ENCODE measurements at regions not wholly inside any gene's neighbourhood (a gene's known extent, or its start where the extent isn't known, plus 50 kb on each side); places are given as distances from the start of the nearest gene placed in this dataset.

DNA sequence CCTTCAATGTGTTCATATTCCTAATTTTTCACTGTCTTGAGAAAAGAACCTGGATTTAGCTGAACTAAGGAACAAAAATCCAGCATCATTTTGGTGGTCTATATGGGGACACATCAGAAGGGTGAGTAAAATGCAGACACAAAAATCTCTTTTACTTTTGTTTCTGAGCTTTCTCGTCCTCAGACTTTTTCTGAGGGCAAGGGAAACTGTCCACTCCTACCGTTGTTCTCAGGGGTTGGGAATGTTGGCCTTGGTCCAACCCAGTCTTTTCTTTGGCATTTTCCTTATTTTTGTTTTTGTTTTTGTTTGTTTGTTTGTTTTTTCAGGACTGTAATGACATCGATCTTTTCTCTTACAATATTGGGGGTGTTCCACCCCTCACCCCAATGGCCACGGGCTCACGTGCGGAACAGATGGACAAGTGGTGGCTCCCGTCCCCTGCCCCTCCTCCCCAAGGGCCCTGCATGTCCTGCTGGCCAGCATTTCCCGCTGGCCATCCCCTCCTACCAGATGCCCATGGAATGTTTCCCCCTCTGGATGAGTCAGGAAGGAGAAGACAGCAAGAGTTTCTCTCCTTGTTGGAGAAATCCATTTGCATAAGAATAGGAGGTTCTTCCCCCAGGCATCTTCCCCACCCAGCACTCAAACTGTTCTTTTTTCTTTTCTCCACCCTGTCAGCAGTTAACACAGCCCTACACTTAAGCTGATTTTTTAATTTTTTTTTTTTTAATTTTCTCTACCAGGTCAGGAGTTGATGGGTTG lies 305.4 kb upstream of the NDST4 start:
- no peak for DNase-seq

DNA sequence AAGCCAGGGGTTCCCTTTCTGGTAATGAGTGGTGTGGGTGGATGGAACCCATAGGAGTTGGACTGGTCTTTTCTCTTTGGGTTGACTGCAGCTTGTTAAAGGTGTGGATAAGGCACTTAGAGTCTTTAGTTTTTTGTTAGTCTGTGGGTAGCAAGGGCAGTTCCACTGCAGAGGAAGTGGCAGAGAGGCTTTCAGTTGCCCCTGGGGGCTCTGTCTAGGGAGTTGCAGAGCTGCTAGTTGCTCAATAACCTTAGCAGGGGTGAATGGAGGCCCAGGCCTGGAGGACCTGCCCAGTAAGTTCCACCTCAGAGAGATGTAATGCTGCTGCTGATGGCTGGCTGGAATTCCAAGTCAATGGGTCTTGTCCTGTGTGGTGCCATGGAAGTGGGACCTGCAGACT lies 282.6 kb upstream of the NDST4 start:
- no peak for DNase-seq

DNA sequence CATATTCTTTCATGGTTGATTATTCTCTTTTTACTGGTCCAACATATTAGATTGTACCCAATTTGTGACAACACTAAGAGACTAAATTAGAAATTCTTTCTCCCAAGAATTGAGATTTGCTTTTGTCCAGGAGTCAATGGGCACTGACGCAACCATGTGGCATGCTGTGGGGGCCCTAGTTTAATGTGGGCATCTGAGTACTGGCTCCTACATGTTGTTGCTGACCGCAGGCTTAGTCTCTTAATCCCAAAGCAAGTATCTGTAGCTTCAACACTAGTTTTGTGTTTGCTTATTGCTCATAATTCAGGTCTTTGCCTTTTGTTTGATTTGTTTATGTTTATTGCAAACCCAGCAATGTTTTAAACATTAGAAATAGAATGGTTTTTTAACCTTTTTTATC lies 263.4 kb upstream of the NDST4 start:
- no peak for DNase-seq

DNA sequence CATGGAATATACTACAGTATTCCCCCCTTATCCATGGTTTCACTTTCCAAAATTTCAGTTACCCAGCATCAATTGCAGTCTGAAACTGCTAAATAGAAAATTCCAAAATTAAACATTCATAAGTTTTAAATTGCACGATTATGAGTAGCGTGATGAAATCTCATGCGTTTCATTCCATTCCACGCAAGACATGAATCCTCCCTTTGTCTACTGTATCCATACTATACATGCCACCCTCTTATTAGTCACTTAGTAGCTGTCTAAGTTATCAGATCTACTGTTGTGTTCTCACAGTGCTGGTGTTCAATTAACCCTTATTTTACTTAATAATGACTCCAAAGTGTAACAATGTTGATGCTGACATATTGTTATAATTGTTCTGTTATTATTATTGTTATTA lies 261.2 kb upstream of the NDST4 start:
- DNase-seq = no peak

DNA sequence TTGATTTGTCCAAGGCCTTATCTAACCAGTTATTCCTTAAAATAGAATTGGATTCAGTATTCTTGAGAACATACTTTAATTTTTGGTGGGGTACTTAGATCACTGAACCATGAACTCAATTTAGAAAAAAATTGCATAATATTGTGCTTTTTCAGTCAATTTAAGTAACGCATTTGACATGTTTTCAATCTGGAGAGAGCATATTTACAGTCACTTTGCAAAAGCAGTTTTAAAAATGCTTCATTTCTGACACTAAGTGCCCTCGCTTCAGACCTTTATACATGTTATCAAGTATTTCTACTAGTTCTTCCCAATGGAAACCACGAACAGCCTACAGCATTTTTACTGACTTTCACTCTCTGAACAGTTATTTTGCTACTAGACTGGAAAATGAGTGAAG lies 257.1 kb upstream of the NDST4 start:
- DNase-seq = no peak

DNA sequence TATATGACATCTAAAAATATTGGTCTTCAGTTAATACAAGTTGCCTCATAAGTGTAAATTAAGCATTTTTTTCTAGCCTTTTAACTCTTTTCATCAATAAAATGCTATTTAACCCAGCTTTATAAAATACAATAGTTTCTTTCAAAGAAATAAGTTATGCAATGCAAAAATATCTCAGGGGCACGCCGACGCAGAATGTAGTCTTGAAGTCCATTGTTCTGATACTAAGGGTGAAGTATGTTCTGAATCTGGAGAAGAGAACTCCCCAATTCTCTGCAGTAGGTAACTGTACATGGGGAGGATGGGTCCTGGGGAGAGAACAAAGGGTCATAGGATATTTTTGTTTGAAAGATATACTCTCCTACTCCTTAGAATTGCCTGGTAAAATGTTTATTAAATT lies 256.6 kb upstream of the NDST4 start:
- no peak for DNase-seq

DNA sequence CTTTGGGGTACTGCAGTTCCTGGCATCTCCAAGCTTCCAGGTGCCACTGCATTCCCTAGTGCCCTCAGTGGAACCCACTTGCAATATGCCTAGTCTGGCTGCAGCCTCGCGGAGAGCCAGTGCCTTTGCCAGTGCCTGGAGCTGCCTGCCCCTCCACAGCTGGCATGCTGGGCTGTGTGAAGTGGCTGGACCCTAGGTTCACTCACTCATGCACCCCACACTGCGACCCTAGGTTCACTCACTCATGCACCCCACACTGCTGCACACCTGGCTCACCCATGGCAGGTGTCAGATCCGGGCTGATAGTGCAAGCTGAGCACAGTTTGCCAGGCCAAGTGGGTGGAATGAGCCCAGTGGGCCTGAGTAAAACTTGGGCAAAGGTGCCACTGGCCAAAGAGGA lies 253.0 kb upstream of the NDST4 start:
- DNase-seq = no peak

DNA sequence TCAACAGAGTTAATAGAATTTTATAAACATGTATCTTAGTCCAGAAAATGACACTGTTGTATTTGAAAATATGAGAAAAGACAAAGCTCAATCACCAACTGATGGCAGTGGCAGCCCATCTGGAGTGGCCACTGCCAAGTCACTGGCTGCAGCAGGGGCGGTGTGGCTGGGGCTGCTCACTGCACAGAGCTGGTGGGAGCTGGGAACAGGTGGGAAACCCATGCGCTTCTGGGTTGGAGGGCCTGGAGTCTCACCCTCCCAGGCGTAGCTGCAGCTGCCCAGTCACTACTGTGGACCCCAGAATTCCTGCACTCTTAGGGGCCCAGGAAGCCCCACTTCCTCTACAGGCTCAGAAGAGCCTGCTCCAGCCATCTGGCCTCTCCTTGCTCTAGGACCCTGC lies 251.8 kb upstream of the NDST4 start:
- DNase-seq = no peak

DNA sequence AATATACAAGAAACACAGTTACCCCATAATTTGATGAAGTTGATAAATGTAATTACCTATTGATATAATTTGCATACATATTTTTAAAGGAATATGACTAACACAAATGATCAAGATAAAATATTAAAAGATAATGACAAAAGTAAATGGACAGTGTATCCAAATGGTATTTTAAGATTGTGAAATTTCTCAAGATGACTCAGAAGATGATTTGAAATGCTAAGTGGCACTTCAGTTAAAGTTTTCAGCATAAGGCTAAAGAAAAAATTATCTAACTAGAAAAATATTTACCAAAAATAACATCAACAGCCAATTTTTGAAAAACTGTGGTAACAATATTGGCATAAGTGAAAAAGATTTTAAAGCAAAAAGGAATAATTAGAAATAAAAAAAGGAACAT lies 248.4 kb upstream of the NDST4 start:
- DNase-seq = no peak

DNA sequence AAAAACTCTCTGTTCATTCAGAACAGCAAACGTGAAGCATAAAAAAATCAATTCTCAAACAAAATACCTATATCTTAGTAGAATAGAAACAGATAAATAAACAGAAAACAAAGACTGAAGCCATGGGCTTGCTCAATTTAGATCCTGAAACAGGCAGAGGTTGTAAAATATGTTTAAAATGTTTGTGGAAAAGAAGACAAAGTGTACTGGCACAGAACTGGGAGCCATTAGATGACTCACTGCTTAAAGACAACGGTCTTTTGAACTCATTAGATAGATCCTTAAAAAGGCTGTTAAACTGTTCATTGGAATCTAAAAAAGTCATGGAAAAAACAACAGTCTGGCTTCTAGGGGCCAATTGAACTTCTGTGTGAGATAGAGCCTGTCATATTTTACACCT lies 247.0 kb upstream of the NDST4 start:
- DNase-seq = peak; percentile 18

DNA sequence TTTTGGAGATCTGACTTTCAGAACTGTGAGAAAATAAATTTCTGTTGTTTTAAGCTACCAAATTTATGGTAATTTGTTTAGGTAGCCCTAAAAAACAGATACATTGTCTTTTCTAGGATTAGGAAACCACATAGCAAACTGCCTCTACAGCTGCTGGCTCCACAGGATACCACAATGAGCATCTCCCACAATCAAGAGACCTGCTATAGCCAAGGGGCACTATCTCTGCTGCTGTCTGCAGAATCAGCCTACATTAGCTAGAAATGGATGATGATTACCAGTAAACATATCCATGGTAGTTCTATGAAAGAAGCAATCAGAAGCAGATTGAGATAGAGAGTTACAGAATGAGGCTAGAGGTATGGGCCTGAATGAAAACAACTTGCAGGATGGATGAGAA lies 244.4 kb upstream of the NDST4 start:
- DNase-seq = no peak

DNA sequence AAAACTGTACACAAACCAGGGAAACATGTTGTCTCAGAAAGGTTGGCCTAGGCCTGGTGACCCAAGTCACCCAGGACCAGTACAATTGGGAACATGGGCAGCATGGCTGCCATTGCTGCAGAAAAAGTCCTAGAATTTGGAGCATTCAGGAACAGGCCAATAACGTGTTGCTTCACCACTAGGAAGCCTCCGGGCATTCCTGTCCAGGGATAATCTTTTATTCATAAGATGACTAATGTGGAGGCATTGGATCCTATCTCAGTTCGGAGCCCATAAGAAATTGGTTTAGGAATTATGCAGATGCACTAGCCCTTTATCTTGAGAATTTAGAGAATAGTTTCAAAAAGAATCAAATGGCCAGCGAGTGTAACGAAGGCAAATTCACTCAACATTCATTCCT lies 242.8 kb upstream of the NDST4 start:
- DNase-seq = no peak

DNA sequence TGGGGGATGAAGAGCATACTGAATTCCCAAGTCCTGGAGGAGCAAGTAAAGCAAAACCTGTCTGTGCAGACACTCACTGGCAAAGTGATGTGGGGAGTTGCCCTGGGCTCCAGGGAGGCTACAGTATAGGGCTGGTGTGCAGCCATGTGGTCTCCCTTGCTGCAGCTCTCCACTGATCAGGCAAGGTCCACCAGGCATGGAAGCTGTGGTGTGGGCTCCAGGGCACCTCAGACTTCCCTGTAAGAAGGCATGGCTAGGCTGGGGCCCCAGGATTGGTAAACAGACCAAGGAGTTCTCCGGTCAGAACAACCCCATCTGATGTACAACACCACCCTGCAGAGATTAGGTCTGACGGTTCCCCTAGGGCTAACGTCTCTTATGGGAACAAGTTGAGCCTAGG lies 241.9 kb upstream of the NDST4 start:
- DNase-seq = no peak

DNA sequence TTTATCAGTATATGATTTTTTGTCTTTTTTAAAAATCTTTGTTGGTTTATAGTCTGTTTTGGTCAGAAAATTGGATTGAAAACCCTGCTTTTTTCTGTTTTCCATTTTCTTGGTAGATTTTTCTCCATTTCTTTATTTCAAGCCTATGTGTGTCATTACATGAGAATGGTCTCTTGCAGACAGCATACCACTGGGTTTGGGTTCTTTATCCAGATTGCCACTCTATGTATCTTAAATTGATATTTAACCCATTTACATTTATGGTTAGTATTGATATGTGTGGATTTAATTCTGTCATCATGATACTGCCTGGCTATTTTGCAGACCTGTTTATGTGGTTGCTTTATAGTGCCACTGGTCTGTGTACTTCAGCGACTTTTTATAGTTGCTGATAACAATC lies 239.9 kb upstream of the NDST4 start:
- no peak for DNase-seq

DNA sequence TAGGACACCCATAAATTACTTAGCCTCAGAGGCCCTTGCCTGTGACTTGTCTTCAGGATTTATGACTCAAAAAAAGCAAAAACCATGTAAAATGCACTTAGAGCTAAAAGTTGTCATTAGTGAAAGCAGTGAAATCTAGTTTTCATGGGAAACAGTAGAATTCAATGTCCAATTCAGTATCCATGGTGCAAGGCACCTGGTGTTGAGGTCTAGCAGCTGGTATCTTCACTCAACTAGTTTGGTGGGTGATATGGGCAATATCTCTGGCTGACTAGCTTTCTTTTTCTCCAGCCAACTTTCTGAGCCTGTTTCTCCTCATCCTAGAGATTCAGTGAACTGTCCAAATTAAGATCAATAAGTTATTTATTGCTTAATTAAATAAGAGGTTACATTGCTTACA lies 229.8 kb upstream of the NDST4 start:
- DNase-seq = no peak

DNA sequence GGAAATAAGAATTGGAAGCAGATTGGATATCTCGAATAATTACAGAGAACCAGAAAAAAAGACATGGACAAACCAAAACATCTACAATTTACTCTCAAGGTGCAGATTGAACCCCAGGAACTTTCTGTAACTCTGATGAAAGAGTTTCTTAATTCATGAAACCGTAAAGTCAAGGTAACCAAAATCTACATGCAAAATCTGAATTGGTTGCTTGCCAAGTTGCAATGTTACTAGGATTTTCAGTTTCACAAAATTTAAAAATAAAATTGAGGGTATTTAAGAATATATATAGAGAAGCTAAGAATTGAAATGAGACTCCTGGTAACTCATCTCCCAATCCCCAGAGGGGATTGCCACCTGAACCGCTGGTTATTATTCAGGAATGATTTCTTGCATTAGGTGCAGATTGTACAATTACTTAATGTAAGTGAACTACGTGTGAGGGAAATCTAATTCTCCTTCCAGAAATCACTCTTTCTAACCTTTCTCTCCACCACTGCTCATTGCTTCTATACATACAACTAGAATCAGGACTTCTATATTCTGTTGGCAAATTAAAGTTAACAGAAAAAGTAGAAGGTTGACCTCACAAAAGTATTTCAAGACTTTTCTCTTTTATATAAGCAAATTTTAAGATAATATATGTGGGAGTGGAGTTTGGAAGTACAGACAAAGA lies 221.5 kb upstream of the NDST4 start:
- DNase-seq = no peak

DNA sequence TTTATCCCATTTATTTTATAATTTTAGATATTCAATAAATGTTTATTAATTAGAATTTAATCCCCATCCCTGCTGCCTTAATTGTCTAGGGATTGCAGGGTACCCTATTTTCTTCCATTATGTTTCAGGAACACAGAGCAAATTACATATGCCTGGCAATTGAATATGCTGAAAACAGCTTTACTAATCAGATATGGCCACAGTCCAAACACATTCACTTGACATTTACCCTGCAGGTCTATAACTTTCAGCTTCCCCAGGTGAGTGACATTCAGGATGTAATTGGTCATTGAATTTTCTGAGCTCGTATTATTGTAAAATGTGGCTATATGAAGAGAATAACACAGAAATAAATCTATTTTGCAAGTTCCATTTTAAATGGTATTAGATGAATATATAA lies 218.7 kb upstream of the NDST4 start:
- DNase-seq = no peak

DNA sequence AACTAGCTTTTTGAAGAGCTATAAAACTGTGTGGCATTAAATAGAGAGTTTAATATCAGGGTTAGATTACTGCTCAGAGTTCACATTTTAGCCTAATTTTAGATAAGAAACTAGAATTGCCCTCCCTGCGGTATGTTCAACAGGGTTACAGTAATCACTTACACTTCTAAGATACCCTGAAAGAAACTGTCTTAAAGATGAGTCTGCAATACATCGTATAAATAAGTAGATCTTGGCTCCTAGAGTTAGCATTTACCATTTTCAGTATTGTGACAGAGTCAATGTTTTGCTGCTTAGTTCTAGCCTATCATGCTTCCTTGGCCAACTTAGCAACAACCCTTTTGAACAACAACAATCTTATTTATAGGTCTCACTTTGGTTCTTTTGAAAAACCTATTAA lies 217.8 kb upstream of the NDST4 start:
- DNase-seq = no peak

DNA sequence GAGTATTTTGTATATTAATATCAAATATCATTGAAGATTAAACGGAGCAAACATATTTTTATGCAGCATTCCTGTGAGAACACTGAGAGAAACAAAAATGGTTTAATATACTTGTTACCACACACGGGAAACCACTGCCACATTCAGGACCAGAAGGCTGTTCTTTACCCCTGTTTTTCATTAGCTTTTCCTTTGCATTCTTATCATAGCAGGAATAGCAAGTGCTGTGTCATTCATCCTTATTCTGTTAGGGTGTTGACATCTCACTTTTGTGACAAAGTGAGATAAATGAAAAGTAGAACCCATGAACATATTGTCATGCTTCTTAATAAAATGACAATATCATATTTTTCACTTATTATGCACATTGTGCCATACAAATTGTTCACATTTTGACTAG lies 212.4 kb upstream of the NDST4 start:
- DNase-seq = peak; percentile 48

DNA sequence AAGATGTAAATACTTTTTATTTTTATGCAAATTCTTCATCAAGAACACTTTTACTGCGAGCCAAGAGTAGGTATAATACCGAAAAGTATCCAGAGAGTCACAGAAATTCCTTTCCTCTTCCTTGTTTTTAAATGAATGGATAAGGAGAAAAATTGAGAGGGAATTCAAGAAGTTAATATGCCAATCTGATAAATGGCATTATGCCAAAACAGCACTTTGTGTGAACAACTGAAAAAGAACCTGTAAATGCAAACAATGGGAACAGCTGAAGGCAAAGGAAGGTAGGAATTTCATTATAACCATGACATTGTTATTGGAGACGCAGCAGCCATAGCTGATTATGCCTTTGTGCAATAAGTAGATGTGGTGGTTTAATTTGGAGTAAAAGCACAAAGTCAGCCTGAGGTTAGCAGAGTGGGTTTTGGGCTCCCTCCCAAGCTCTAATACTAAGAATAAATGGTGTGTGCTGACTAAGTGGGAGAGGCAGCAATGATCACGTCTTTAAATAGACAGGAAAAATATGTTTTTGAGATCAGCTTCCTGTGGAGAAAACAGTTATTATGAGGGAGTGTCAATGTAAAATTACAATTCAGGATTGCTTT lies 209.8 kb upstream of the NDST4 start:
- peak; percentile 4 for DNase-seq

DNA sequence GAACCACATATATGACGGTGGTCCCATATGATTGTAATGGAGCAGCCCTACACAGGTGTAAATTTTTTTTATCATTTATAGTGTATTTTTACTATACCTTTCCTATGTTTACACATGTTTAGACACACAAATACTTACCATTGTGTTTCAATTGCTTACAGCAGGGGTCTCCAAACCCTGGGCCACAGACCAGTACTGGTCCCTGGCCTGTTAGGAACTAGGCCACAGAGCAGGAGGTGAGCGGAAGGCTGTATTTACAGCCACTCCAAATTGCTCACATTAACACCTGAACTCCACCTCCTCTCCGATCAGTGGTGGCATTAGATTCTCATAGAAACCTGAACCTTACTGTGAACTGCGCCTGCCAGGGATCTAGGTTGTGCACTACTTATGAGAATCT lies 201.8 kb upstream of the NDST4 start:
- no peak for DNase-seq

DNA sequence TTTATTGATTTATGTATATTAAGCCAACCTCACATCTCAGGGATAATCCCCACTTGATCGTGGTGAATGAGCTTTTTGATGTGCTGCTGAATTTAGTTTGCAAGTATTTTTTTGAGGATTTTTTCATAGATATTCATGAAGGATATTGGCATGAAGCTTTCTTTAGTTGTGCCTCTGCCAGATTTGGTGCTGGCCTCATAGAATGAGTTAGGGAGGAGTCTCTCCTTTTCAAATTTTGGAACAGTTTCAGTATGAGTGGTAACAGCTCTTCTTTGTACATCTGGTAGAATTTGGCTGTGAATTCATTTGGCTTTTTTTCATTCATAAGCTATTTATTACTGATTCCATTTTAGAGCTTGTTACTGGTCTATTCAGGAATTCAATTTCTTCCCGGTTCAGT lies 197.2 kb upstream of the NDST4 start:
- no peak for DNase-seq

DNA sequence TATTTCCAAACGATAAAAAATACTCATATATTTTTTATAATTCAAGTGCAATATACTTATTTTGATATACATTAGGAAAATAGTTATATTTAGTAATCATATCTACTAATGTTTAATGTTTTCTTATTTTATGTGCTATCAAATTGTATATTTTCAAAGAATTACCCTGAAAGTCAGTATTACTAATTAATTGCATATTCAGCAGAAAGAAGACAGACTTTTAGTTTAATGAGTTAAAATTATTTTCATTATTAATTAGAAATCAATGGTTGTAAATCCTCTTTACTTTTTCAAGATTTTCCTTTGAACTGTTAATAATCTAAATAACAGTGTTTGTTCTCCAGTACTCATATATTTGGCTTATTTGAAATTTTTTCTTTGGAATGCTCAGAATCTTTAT lies 181.3 kb upstream of the NDST4 start:
- DNase-seq = no peak

DNA sequence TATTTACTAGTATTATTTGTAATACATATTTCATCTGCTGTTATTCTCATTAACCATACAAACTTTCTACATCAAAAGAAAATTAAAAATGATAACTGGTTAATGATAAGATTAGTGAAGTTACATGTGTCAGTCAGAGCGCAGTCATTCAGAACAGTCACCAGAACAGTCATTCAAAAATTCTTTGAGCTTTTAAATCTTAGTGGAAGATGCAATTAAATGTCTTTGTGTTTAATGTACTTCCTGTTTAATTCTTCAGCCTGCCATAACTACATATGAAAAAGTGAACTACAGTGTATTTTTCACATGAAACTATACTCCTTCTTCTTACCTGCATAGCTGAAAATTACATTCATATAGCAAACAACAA lies 179.7 kb upstream of the NDST4 start:
- no peak for DNase-seq
